ENCODE measurements at regions not wholly inside any gene's neighbourhood (a gene's known extent, or its start where the extent isn't known, plus 50 kb on each side); places are given as distances from the start of the nearest gene placed in this dataset.

DNA sequence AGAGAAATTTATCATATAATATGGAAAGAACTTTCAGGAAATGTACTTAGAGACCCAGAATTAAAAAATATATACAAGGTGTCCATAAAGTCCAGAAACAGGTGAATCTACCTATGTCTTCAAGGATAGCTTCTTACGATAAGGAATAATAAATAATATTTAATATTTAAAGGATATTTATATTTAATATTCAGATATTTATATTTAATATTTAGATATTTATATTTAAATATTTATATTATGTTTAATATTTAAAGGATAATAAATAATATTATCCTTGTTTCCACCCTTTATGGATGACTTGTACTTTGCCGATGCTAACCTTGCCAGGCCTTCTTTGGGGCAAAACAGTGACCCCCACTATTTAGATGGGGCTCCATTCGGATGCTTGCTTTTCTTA lies 169.5 kb upstream of the CADM1 start:
- no peak for TF ChIP-seq POLR2AphosphoS5 (IDR thresholded peaks at IDR 0.05)
- TF ChIP-seq, protein P1, sequence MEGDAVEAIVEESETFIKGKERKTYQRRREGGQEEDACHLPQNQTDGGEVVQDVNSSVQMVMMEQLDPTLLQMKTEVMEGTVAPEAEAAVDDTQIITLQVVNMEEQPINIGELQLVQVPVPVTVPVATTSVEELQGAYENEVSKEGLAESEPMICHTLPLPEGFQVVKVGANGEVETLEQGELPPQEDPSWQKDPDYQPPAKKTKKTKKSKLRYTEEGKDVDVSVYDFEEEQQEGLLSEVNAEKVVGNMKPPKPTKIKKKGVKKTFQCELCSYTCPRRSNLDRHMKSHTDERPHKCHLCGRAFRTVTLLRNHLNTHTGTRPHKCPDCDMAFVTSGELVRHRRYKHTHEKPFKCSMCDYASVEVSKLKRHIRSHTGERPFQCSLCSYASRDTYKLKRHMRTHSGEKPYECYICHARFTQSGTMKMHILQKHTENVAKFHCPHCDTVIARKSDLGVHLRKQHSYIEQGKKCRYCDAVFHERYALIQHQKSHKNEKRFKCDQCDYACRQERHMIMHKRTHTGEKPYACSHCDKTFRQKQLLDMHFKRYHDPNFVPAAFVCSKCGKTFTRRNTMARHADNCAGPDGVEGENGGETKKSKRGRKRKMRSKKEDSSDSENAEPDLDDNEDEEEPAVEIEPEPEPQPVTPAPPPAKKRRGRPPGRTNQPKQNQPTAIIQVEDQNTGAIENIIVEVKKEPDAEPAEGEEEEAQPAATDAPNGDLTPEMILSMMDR (IDR thresholded peaks at IDR 0.05) = no peak
- no peak for TF ChIP-seq POLR2A (IDR thresholded peaks at IDR 0.05)
- no peak for TF ChIP-seq EP300 (IDR thresholded peaks at IDR 0.05)
